ENCODE measurements at regions not wholly inside any gene's neighbourhood (a gene's known extent, or its start where the extent isn't known, plus 50 kb on each side); places are given as distances from the start of the nearest gene placed in this dataset.

GRCh38 chr6:81487489-81487888, 265.0 kb downstream of the TENT5A start:
- TF ChIP-seq EZH2 (IDR thresholded peaks at IDR 0.05; ENCODE audit: borderline replicate concordance, low read length), result no peak
- no peak for TF ChIP-seq CTCF (conservative IDR thresholded peaks at IDR 0.05 in 1 of 2, IDR thresholded peaks at IDR 0.05 in 1 of 2; ENCODE audit: extremely low read depth in 1 of 2, insufficient read depth in 1 of 2, low read depth in 1 of 2, low read length in 2 of 2)
